Dendritic cell treated with granulocyte-macrophage colony-stimulating factor and Interleukin-4, amounts not matched to agents 40 ng/mL and 50 ng/mL, for 4 days (primary cell): ENCODE measurements at regions not wholly inside any gene's neighbourhood (a gene's known extent, or its start where the extent isn't known, plus 50 kb on each side); places are given as distances from the start of the nearest gene placed in this dataset.
"Not testable (repeated sequence)": the region's sequence is repeated elsewhere in the genome, so short reads cannot be mapped to it uniquely, and the experiment has no call there.

Experiments
- H3K27ac Mint-ChIP-seq: one replicate; pipeline ENCODE4 v1.8.0; 2022; ENCODE audit warnings: mild to moderate bottlenecking, mixed read lengths
- H3K27me3 Mint-ChIP-seq: one replicate; pipeline ENCODE4 v1.8.0; 2022; ENCODE audit warnings: mild to moderate bottlenecking, mixed read lengths
- H3K36me3 Mint-ChIP-seq: one replicate; pipeline ENCODE4 v1.8.0; 2022; ENCODE audit warnings: low read depth, mixed read lengths
- H3K4me1 Mint-ChIP-seq: one replicate; pipeline ENCODE4 v1.8.0; 2022; ENCODE audit warnings: low read depth, mixed read lengths
- H3K4me3 Mint-ChIP-seq: one replicate; pipeline ENCODE4 v1.8.0; 2022; ENCODE audit warnings: mild to moderate bottlenecking, moderate library complexity, mixed read lengths
- H3K9me3 Mint-ChIP-seq: one replicate; pipeline ENCODE4 v1.8.0; 2022; ENCODE audit warnings: mixed read lengths
- intact Hi-C: fragments of 100-400 bp; cut with micrococcal nuclease; formaldehyde crosslinking; loops from one replicate; pipeline ENCODE4 v1.15.0; 2022

DNA sequence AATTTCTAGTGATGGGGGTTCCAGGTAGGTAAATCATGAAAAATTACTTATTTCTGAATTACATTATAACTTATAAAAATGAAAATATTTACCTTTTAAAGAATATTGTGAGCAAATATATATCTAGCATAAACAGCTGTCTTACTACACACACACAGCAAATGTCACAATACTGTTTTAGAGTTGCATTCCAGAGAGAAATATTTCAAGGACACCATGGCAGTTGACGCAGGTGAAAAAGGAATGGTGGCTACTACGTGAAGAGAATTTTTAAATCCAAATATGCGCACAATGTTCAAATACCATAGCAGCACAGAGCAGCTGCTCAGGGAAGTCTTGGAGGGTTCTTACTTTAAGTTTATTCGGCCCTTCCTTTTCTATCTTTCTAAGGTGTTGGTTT lies 356.2 kb downstream of the CGGBP1 start:
- peaks cover 2% of the 10 kb centered on the region for H3K27me3 Mint-ChIP-seq
- no peaks in the 10 kb centered on the region for H3K9me3 Mint-ChIP-seq
- H3K4me3 Mint-ChIP-seq, result no peak overlapping the region
- H3K4me1 Mint-ChIP-seq, result peaks cover 13% of the 10 kb centered on the region
- H3K36me3 Mint-ChIP-seq, result no peaks in the 10 kb centered on the region
- H3K27ac Mint-ChIP-seq, result no peak overlapping the region
- intact Hi-C loops, result no loop called here

DNA sequence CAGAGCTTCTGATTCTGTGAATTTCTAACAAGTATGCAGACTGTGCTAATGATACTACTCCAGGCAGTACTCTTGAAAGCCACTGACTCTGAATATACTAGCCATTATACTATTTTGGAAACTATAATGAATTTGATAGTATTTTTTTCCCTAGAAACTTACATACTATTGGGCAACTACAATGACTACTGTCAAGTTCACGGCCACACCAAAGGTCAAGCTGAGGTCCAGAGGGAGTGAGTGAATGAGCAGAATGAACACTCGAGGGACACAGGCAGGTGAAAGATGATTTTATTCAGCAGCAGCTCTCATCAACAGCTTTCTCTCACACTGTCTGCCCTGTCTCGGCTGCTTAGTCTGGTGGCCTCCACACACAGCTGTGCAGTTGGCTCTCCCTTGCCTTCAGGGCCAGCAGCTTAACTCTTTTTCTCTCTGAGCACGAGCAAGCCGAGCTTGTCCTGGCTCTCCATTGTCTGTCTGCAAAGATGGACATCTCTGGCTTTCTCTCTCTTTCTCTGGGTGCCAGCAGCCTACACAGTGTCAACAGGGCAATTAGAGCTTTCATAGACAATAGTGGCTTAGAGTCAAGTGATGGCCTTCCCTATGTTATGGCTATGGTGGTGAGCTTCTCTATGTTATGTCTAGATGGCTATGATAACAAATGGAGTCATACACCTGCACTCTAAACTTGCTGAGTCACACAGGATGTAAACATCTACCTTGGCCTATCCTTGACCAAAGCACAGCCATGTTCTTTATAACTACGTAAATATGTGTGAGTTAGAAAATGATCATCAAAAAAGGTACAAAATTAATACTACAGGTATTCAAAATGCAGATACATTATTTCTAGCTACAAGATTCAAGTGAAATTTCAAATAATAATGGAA lies 362.4 kb downstream of the CGGBP1 start:
- Mint-ChIP-seq H3K4me1 (no peaks in the 10 kb centered on the region), H3K27ac (no peak overlapping the region), H3K27me3 (peaks cover 2% of the 10 kb centered on the region), H3K36me3 (no peaks in the 10 kb centered on the region), H3K4me3 (no peak overlapping the region), H3K9me3 (no peaks in the 10 kb centered on the region)
- intact Hi-C loops, result no loop called here

DNA sequence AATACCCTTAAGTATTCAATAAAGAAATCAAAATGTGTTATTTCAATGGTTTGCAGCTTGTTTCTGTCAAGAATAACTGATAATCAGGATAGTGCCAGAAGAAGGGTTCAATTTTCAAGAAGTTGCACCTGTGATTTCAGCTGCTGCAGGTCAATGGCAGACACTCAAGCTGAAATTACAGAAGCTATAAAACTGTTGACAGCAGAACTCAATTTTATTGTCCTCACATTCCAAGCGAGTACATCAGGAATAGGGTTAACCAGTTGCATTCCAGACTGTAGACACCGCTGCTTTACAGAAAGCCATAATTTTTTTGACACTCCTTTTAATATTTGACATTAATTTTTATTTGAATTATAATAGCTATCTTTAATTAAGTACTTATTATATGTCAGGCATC lies 364.1 kb downstream of the CGGBP1 start:
- Mint-ChIP-seq H3K4me3 (no peak overlapping the region), H3K36me3 (no peaks in the 10 kb centered on the region), H3K9me3 (no peaks in the 10 kb centered on the region), H3K27me3 (peaks cover 2% of the 10 kb centered on the region), H3K4me1 (no peaks in the 10 kb centered on the region), H3K27ac (no peak overlapping the region)
- intact Hi-C loops, result no loop called here

DNA sequence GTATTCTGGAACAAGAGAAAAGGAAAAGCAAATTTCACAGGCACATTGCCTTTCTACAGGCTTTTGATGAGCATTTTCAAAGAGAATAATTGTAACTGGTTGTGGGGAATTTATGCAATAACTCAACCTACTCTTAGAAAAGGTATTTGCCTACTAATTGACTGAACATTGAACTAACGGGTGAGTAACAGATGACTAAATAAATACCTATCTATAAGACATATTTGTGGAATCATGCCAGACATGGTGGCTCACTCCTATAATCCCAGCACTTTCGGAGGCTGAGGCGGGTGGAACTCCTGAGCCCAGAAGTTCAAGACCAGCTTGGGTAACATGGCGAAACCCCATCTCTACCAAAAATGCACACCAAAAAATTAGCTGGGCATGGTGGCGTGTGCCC lies 367.7 kb downstream of the CGGBP1 start:
- no peaks in the 10 kb centered on the region for H3K36me3 Mint-ChIP-seq
- no peaks in the 10 kb centered on the region for H3K4me1 Mint-ChIP-seq
- H3K27ac Mint-ChIP-seq, result no peak overlapping the region
- H3K9me3 Mint-ChIP-seq, result peaks cover 6% of the 10 kb centered on the region
- intact Hi-C loops, result no loop called here
- H3K27me3 Mint-ChIP-seq, result no peaks in the 10 kb centered on the region
- H3K4me3 Mint-ChIP-seq, result no peak overlapping the region

DNA sequence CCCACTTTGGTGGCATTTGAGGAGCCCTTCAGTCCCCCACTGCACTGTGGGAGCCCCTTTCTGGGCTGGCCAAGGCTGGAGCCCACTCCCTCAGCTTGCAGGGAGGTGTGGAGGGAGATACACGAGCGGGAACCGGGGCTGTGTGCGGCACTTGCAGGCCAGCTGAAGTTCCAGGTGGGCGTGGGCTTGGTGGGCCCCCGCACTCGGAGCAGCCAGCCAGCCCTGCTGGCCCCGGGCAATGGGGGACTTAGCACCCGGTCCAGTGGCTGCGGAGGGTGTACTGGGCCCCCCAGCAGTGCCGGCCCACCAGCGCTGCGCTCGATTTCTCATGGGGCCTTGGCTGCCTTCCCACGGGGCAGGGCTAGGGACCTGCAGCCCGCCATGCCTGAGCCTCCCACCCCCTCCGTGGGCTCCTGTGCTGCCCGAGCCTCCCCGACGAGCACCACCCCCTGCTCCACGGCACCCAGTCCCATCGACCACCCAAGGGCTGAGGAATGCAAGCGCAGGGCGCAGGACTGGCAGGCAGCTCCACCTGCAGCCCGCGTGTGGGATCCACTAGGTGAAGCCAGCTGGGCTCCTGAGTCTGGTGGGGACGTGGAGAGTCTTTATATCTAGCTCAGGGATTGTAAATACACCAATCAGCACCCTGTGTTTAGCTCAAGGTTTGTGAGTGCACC lies 379.7 kb downstream of the CGGBP1 start:
- intact Hi-C loops, H3K27ac Mint-ChIP-seq, H3K4me1 Mint-ChIP-seq, H3K4me3 Mint-ChIP-seq, H3K9me3 Mint-ChIP-seq, H3K36me3 Mint-ChIP-seq: not testable (repeated sequence)
- peaks cover 17% of the 10 kb centered on the region for H3K27me3 Mint-ChIP-seq

DNA sequence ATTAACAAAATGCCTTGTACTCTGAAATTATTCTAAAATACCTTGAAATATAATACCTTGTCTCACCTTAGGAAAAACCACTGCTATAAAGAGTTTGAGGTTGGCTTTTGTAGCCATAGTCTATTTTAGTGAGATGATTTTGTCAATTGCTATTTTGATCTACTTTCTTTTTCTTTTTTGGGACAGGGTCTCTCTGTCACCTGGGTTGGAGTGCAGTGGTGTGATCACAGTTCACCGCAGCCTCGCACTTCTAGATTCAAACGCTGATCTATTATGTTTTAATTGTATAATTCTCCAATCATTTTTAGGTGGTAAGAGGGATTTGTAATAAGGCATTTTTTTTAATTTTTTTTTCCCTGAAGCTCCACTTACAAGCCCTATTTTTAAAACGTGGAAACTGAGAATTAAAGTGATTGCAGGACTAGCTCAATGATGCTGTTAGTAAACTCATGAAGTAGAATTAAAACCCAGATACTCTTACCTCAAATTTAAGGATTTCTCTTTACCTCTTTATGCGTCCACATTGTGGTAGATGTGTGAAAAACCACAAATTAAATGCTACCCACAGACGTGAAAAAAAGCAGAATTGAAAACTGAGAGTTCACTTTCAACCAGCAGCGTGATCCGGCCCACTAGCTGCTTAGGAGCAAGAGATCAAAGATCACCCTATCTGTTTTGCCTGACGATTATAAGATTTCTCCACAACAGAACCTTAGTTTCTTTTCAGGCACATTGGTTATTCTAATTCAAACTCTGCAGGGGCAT lies 384.2 kb downstream of the CGGBP1 start:
- Mint-ChIP-seq H3K9me3 (no peaks in the 10 kb centered on the region), H3K36me3 (no peaks in the 10 kb centered on the region), H3K4me1 (no peaks in the 10 kb centered on the region), H3K27ac (no peak overlapping the region), H3K27me3 (peaks cover 36% of the 10 kb centered on the region), H3K4me3 (no peak overlapping the region)
- intact Hi-C loops, result no loop called here

DNA sequence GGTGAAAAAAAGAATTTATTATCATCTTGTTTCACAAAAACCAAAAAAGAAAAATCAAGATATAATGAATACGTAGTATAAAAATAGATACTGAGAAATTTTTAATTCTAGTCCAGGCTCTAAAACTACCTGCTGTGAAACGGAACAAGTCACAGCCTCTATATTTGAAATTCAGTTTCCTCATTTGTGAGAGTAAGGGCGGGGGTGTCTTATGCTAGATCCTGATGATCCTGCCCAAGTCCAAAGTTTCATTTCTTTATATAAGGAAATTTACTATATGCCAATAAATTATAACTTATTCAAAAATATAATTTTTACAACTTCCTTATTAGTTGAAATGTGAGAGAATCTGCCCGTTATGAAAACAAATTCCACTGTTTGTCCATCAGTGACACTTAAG lies 385.7 kb downstream of the CGGBP1 start:
- H3K27me3 Mint-ChIP-seq, result peaks cover 38% of the 10 kb centered on the region
- H3K36me3 Mint-ChIP-seq, result no peaks in the 10 kb centered on the region
- H3K4me3 Mint-ChIP-seq, result no peak overlapping the region
- intact Hi-C loops, result no loop called here
- H3K9me3 Mint-ChIP-seq, result no peaks in the 10 kb centered on the region
- H3K27ac Mint-ChIP-seq, result no peak overlapping the region
- H3K4me1 Mint-ChIP-seq, result no peaks in the 10 kb centered on the region

DNA sequence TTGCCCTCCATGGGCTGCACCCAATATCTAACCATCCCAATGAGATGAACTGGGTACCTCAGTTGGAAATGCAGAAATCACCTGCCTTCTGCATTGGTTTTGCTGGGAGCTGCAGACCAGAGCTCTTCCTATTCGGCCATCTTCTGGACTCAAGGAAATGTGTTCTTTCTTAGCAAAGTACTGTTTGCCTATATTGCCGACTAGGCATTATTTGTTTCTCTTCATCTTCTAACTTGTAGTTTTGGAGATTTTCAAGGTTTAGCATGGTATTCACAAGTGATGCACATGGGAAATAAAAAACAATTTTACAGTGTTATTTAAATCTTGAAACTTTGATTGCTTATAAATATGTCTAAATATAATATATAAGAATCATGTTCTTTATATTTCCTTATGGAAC lies 377.8 kb upstream of the POU1F1 start:
- H3K4me1 Mint-ChIP-seq, result no peaks in the 10 kb centered on the region
- H3K4me3 Mint-ChIP-seq, result no peak overlapping the region
- H3K27ac Mint-ChIP-seq, result no peak overlapping the region
- H3K36me3 Mint-ChIP-seq, result no peaks in the 10 kb centered on the region
- intact Hi-C loops, result no loop called here
- peaks cover 10% of the 10 kb centered on the region for H3K9me3 Mint-ChIP-seq
- H3K27me3 Mint-ChIP-seq, result no peaks in the 10 kb centered on the region

DNA sequence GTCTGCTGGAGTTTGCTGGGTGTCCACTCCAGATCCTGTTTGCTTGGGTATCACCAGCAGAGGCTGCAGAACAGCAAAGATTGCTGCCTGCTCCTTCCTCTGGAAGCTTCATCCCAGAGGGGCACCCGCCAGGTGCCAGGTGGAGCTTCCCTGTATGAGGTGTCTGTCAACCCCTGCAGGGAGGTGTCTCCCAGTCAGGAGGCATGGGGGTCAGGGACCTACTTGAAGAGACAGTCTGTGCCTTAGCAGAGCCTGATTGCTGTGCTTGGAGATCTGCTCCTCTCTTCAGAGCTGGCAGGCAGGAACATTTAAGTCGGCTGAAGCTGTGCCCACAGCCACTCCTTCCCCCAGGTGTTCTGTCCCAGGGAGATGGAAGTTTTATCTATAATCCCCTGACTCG lies 376.8 kb upstream of the POU1F1 start:
- H3K4me3 Mint-ChIP-seq, H3K4me1 Mint-ChIP-seq, intact Hi-C loops, H3K36me3 Mint-ChIP-seq, H3K27me3 Mint-ChIP-seq, H3K27ac Mint-ChIP-seq, H3K9me3 Mint-ChIP-seq: not testable (repeated sequence)

DNA sequence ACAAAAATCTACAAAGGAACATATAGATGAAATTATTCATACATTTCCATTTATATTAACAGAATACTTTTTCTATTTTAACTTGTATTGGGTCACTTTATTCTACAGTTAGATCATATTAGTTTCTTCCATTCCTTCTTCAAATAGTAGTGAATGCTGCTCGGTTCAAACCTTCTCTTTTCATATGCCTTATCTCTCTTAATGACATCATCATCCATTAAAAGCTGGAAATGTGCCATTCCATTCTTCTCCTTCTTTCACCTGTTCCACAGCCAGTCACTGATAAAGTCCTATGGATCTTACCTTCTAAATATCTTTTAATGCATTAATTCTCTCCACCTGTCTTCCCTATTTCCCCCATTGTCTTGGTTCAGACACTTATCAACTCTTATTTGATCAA lies 358.0 kb upstream of the POU1F1 start:
- no peak overlapping the region for H3K27ac Mint-ChIP-seq
- no peaks in the 10 kb centered on the region for H3K9me3 Mint-ChIP-seq
- H3K4me3 Mint-ChIP-seq, result no peak overlapping the region
- no peaks in the 10 kb centered on the region for H3K36me3 Mint-ChIP-seq
- no peaks in the 10 kb centered on the region for H3K27me3 Mint-ChIP-seq
- no peaks in the 10 kb centered on the region for H3K4me1 Mint-ChIP-seq
- intact Hi-C loops, result no loop called here

DNA sequence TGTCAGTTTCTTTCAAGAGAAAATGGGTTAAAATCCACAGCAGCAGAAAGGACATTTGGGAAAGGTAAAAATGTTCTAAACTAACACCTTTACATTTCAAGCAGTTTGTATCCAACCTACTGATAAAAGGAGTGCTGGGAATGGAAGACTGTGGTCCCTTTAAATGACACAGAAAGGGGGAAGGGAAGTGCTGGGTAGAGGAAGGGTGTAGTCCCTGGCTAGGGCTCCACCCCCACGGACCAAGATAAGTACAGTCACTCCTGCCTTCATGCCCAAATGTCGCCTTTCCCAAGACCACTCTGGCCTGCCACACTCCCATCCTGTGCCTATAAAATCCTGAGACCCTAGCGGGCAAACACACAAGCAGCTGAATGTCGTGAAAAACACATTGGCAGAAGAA lies 350.9 kb upstream of the POU1F1 start:
- Mint-ChIP-seq H3K9me3 (peaks cover 7% of the 10 kb centered on the region), H3K27ac (no peak overlapping the region), H3K4me3 (no peak overlapping the region), H3K27me3 (no peaks in the 10 kb centered on the region), H3K4me1 (no peaks in the 10 kb centered on the region), H3K36me3 (no peaks in the 10 kb centered on the region)
- intact Hi-C loops, result no loop called here

DNA sequence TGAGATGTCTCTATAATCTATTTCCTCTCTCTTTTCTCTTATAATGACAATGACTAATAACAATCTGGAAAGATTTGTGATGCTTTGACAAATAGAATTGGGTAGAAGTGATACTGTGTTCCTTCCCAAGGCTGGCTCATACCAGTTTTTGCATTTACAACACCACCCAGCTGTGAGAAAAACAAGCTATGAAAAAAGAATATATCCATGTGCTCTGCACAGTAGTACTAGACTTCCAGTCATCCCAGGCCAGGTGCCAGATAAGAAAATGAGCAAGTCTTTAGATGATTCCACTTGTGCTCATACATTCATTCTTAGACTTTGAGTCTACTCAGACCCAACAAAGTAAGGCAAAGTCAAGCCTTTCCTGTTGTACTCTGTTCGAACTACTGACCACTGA lies 350.2 kb upstream of the POU1F1 start:
- no peak overlapping the region for H3K4me3 Mint-ChIP-seq
- H3K9me3 Mint-ChIP-seq, result peaks cover 7% of the 10 kb centered on the region

DNA sequence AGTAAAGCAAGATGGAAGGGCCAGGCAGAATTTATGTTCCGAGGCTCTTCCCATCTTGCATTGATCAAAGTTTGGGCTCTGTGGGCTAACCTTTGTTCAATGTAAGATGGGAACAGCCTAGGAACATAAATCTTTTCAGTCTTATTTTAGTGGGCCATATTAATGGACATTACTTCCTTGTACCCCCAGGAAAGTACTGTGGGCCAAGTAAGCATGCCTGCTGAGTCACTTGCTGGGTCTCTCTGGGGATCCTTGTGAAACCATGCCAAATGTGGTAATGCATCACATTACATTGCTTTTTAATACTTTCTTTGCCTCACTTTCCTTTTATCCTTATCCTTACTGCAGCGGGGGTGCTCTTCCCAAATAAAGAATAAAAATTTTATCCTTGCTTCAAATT lies 349.5 kb upstream of the POU1F1 start:
- Mint-ChIP-seq H3K27ac (no peak overlapping the region), H3K36me3 (no peaks in the 10 kb centered on the region), H3K4me3 (no peak overlapping the region), H3K27me3 (no peaks in the 10 kb centered on the region), H3K9me3 (peaks cover 7% of the 10 kb centered on the region), H3K4me1 (no peaks in the 10 kb centered on the region)
- intact Hi-C loops, result no loop called here

More for the DNA sequence above, 350.2 kb upstream of the POU1F1 start:
- Mint-ChIP-seq H3K36me3 (no peaks in the 10 kb centered on the region), H3K4me1 (no peaks in the 10 kb centered on the region), H3K27me3 (no peaks in the 10 kb centered on the region), H3K27ac (no peak overlapping the region)
- intact Hi-C loops, result no loop called here

DNA sequence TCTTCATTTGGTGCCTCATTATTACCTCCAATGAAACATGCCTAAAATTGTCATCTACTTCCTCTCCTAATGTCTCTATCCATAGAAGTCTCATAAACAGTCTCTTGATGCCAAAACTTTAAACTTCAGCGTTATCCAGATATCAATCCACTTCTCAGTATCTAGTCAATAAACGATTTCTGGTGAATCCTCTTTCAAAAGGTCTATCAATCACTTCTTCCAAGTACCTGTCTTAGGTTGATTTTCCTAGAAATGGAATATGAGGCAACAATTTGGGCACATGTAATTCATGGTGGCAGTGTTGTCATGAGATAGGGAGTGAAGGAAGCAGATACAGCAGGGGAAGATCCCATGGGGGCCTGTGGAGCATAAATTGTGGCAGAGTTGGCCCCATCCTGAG lies 348.5 kb upstream of the POU1F1 start:
- intact Hi-C loops, result no loop called here
- H3K27ac Mint-ChIP-seq, result no peak overlapping the region
- no peaks in the 10 kb centered on the region for H3K36me3 Mint-ChIP-seq
- no peaks in the 10 kb centered on the region for H3K27me3 Mint-ChIP-seq
- peaks cover 7% of the 10 kb centered on the region for H3K9me3 Mint-ChIP-seq
- no peaks in the 10 kb centered on the region for H3K4me1 Mint-ChIP-seq
- H3K4me3 Mint-ChIP-seq, result no peak overlapping the region
